Stimulated activated CD4-positive, alpha-beta T cell treated with anti-CD3 and anti-CD28 coated beads, Interleukin-12 subunit alpha, Interleukin-12 subunit beta, amount 100 ng/mL, for 24 hours (primary cell): ENCODE measurements at regions not wholly inside any gene's neighbourhood (a gene's known extent, or its start where the extent isn't known, plus 50 kb on each side); places are given as distances from the start of the nearest gene placed in this dataset.

Experiments
- DNase-seq, 2 experiments: peaks; one replicate each; pipeline ENCODE4 v3.0.0-alpha.2; 2020; ENCODE audit warnings: low read depth in 2 of 2

DNA sequence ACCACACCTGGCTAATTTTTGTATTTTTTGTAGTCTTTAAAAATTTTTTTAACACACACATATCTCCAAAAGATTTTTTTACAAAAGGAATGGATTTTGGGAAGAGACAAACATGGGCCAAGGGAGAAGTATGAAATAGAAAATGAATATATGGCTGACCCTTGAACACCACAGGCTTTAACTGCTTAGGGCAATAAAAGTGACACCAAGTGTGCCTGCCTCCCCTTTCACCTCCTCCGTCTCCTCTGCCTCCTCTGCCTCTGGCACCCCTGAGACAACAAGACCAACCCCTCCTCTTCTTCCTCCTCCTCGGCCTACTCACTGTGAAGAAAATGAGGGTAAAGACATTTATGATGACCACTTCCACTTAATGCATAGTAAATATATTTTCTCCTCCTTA lies 483.9 kb downstream of the KDM4C start:
- DNase-seq = no peak

DNA sequence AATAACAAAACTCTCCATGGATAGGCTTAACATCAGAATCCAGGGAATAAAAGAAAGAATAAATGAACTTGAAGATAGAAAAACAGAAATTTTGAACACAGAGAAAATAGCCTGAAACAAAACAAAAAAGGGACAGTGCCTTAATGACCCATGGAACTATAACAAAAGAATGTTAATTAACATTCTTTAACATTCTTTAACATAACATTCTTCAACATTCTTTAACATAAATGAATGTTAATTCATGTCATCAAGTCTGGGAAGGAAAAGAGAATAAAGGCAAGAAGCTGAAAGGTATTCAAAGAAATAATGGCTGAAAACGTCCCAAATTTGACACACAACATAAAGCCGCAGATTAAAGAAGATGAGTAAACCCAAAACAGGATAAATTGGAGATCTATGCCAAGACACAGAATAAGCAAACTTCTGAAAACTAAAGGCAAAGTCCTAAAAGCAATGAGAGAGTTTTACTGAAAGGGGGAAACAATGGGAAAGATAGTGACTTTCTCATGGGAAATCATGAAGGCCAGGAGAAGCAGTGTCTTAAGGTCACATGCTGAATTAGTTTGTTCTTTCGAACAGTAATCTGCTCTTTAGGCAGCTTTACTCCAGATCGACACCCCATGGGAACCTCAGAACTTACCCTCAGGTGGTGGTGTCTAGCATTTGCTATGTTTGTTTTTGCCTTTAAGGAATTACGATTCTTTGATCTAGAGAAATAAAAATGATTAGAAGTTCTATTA lies 483.0 kb downstream of the KDM4C start:
- no peak for DNase-seq

DNA sequence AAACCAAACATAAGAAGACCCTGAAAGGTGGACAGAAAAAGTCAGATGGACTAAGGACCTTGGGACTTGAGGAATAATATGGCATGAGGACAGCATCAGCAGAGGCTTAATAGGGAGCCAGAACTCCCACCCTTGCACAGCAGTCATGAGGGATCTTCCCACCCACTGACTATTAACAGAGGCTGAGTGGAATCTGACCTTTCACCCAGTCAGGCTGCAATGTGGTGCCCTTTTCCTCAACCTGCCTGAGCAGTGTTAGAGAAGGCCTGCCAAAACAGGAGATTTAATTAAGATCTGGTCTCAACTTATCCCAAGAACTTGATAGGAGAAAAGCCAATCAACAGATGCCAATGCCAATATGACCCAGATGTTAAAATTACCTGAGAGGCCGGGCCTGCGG lies 481.9 kb downstream of the KDM4C start:
- DNase-seq = no peak

DNA sequence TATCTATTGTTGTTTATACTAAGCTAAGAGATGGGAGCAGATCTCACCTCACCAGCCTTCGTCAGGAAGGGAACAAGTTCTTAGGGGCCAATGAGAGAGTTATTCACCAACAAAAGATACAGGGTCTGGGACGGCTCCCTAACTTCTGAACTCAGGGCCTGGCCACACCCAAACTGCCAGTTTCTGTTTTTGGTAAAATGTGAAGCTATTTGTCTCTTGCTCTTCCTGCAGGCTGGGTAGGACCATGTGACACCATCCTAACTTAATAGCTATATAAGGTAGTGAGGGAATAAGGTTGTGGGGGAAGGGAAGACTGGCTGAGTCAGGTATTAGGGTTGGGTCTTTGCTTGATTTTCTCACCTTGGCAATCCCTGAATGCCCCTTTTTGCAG lies 480.5 kb downstream of the KDM4C start:
- DNase-seq = no peak

DNA sequence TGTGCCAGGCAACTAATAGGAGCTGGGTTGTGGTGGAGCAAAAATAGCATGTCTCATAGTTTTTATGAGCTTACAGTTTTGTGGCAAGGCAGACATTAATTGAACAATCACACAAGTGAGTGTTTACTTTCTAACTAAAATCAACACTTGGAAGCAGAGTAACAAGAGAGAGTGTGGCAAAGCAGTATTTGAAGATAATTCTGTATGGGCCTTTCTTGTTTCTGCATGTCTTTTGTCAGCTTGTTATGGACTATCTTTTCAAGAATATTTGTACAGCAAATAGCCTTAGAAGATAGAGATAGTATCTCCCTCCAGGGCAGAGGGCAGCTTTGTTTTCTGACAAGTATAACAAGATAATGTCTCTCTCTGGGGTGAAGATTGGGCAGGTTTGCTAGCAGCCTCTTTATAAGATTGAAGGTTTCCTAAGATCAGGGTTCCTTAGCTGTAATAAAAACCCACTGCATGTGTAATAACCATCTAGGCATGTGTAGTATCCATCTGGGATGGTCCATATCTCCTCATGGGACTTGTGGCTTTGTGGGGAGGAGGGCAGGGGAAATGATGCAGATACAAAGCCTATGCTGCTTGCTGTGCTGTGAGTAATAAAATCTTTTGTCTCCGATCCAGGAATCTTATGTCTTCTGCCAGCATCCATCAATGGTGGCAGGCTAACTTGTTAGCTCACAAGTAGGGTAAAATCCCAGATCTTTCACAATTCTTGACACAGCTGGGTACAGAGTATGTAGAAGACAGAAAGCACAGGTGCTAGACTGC lies 479.9 kb downstream of the KDM4C start:
- no peak for DNase-seq

DNA sequence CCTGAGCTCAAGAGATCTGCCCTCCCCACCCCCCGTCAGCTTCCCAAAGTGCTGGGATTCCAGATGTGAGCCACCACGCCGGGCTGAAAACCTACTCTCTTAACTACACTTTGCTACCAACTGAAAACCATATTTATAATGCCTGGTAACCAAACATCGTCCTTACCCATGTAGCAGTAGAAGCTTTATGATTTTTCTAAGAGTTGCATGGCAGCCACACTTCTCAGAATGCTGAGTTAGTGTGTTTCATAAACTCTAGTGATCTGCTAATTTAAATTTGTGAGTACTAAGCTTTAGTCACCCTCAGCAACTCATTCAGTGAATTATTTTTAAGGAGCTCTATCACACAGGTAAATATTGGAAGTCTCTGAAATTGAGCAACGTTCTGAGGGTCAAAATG lies 478.4 kb downstream of the KDM4C start:
- DNase-seq = no peak

DNA sequence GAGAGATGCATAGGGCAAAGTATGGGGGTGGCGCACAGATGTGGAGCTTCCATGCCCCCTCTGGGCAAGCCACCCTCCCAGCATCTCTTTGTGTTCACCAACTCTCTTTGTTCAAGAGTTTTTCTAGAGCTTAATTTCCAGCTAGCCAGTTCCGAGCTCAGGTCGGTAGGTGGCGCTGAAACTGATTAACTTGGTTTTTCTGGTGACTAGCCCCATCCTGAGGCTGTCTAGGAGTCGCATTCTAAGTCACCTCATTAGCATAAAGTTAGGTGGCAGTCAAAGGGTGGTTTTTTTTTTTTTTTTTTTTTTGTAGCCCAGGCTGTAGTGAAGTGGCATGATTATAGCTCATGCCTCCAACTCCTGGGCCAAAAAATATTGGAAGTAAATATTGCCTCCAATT lies 476.4 kb downstream of the KDM4C start:
- peak in 1 of 2 experiments; percentile 47 for DNase-seq

DNA sequence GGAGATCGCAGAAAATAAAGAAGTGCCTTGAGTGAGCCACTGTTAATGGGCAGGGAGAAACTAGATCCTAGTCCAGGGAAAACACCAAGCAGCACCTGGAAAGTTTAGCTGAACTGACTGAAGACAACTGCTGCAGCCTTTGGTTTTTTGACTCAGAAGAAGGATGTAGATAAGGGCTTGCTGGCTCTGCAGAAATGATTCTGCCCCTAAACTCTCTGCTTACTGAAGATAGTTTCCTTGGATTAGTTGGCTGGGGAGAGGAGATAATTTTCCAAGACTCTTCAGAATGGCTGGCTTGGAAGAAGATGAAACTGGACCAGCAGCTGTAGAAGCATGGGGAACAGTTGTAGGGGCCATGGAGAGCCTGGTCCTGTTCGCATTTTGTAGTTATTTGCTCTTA lies 471.8 kb downstream of the KDM4C start:
- no peak for DNase-seq

DNA sequence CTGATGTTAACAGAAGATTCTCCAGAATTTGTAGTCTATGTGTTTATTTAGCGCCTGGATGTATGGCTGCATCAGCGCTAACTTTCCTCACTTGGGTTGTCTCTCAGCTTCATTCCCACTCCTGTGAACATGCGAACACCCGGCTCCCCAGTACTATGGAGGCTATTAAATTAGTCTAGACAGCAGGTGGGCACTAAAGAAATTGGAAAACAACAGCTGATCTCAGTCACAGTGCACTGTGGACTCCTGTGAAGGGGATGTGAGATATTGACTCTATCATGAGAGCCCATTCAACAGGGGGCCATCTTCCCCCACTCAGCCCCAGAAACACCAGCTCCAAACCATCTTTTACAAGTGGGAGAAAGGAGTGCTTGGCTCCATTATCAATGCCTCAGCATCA lies 471.0 kb downstream of the KDM4C start:
- no peak for DNase-seq

DNA sequence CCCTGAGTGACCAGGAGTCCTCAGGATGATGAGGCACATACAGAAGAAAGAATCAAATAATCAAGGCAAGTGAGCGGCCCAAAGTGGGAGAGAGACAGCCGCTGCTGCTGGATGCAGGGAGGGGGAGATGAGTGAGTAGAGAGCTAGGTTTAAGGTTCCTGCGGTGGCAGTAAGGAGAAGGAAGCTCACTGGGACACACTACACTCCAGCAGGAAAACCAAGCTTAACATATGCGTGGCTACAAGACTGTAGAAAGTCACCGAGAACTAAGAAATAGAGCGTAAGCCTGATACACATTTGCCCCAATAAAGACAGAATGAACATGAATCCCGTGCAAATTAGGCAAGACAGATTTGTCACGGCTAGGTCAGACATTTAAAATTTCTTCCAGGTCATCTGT lies 470.2 kb downstream of the KDM4C start:
- DNase-seq = no peak

DNA sequence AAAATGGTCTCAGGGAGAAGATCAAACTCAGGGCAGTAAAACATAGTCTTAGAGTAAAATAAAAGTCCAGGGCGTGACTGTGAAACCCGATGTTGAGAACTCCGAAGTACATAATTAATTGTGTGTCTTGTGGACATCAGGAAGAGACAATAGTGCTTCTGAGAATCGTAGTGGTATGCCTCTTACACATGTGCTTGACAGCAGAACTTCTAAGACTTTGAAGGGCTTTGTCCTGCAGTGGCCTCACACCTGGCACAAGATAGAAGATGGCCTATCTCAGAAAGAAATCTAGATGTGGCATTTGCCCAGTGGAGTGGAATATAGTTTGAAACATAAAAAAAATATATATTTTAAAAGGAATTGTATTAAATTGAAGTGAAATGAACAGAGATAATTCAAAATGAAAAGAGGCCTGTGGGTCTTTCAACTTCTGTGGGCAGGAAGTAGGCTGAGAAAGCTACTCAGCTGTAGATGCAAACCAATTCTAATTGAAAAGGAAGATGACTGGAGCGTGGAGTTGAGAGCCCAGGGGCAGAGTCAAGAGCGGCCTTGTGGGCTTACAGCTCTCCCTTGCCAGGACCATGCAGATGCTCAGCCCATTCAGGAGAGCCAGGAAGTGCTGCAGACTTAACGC lies 468.4 kb downstream of the KDM4C start:
- DNase-seq = no peak
